HG02623 (cell line): ENCODE measurements at regions not wholly inside any gene's neighbourhood (a gene's known extent, or its start where the extent isn't known, plus 50 kb on each side); places are given as distances from the start of the nearest gene placed in this dataset.

Source experiments
- ATAC-seq: cut with Tn5 transposase; IDR thresholded peaks from one replicate; pipeline ENCODE4 v1.9.1; 2021; ENCODE audit warnings: moderate library complexity; ENCODE audit not compliant: unreplicated experiment

- ATAC-seq, result no peak
These were observed 205.2 kb downstream of the JRKL start for GRCh38 chr11:96595011-96595410.

GRCh38 chr11:96607864-96608558 is 218.2 kb downstream of the JRKL start:
- no peak for ATAC-seq

GRCh38 chr11:96614101-96614500 is 224.3 kb downstream of the JRKL start:
- no peak for ATAC-seq

- ATAC-seq, result no peak
These were observed 225.0 kb downstream of the JRKL start for GRCh38 chr11:96614846-96615245.

GRCh38 chr11:96620464-96621044 is 230.7 kb downstream of the JRKL start:
- no peak for ATAC-seq

- no peak for ATAC-seq
These were observed 231.3 kb downstream of the JRKL start for GRCh38 chr11:96621161-96621560.

- no peak for ATAC-seq
These were observed 232.3 kb downstream of the JRKL start for GRCh38 chr11:96622026-96622634.

GRCh38 chr11:96624126-96624525 is 234.3 kb downstream of the JRKL start:
- ATAC-seq, result no peak

GRCh38 chr11:96627376-96627775 is 237.6 kb downstream of the JRKL start:
- ATAC-seq, result no peak

GRCh38 chr11:96635655-96636054 is 245.8 kb downstream of the JRKL start:
- no peak for ATAC-seq

- ATAC-seq, result no peak
These were observed 251.4 kb downstream of the JRKL start for GRCh38 chr11:96641261-96641660.

GRCh38 chr11:96642583-96642982 is 252.8 kb downstream of the JRKL start:
- no peak for ATAC-seq

GRCh38 chr11:96643173-96643572 is 253.4 kb downstream of the JRKL start:
- no peak for ATAC-seq

- ATAC-seq, result no peak
These were observed 257.8 kb downstream of the JRKL start for GRCh38 chr11:96647621-96648020.

GRCh38 chr11:96648991-96649390 is 259.2 kb downstream of the JRKL start:
- ATAC-seq, result no peak

GRCh38 chr11:96652516-96652915 is 262.7 kb downstream of the JRKL start:
- ATAC-seq, result no peak

GRCh38 chr11:96655474-96655873 is 265.7 kb downstream of the JRKL start:
- ATAC-seq, result no peak

- no peak for ATAC-seq
These were observed 268.6 kb downstream of the JRKL start for GRCh38 chr11:96658436-96658835.

- ATAC-seq, result no peak
These were observed 274.3 kb downstream of the JRKL start for GRCh38 chr11:96664110-96664509.

GRCh38 chr11:96680211-96681018 is 290.6 kb downstream of the JRKL start:
- ATAC-seq, result no peak

GRCh38 chr11:96681019-96681716 is 291.4 kb downstream of the JRKL start:
- ATAC-seq, result no peak
